HEK293T (cell line): ENCODE measurements at regions not wholly inside any gene's neighbourhood (a gene's known extent, or its start where the extent isn't known, plus 50 kb on each side); places are given as distances from the start of the nearest gene placed in this dataset.

ENCODE experiments used
- ARNT ChIP-seq: fragments of 450-650 bp; IDR thresholded peaks from 2 replicates; pipeline ENCODE4 v1.6.1; 2017; ENCODE audit warnings: mild to moderate bottlenecking
- BHLHE40 ChIP-seq: fragments of 450-650 bp; IDR thresholded peaks from 2 replicates; pipeline ENCODE4 v1.6.1; 2016; ENCODE audit warnings: mild to moderate bottlenecking, moderate library complexity, borderline replicate concordance
- FOXA1 ChIP-seq: fragments of 450-650 bp; IDR thresholded peaks from 2 replicates; pipeline ENCODE4 v1.6.1; 2016; ENCODE audit warnings: mild to moderate bottlenecking
- FOXK2 ChIP-seq: fragments of 450-650 bp; IDR thresholded peaks from 2 replicates; pipeline ENCODE4 v1.6.1; 2016; ENCODE audit warnings: mild to moderate bottlenecking
- FOXM1 ChIP-seq: fragments of 450-650 bp; IDR thresholded peaks from 2 replicates; pipeline ENCODE4 v1.6.1; 2017; ENCODE audit warnings: mild to moderate bottlenecking, borderline replicate concordance
- HDGF ChIP-seq: fragments of 450-650 bp; IDR thresholded peaks from 2 replicates; pipeline ENCODE4 v1.6.1; 2017; ENCODE audit warnings: antibody characterized with exemption, borderline replicate concordance
- L3MBTL2 ChIP-seq: fragments of 450-650 bp; conservative IDR thresholded peaks from 2 replicates; pipeline ENCODE4 v1.6.1; 2016; ENCODE audit warnings: mild to moderate bottlenecking
- LEF1 ChIP-seq: fragments of 450-650 bp; IDR thresholded peaks from 2 replicates; pipeline ENCODE4 v1.6.1; 2017; ENCODE audit warnings: mild to moderate bottlenecking, borderline replicate concordance
- NFRKB ChIP-seq: fragments of 450-650 bp; IDR thresholded peaks from 2 replicates; pipeline ENCODE4 v1.6.1; 2016; ENCODE audit warnings: mild to moderate bottlenecking, moderate library complexity
- SP1 ChIP-seq: fragments of 450-650 bp; IDR thresholded peaks from 2 replicates; pipeline ENCODE4 v1.6.1; 2017
- SUZ12 ChIP-seq: fragments of 450-650 bp; IDR thresholded peaks from 2 replicates; pipeline ENCODE4 v1.6.1; 2016; ENCODE audit warnings: mild to moderate bottlenecking
- TF ChIP-seq, protein P1 (sequence below): fragments of 450-650 bp; IDR thresholded peaks from 2 replicates; pipeline ENCODE4 v1.6.1; 2016

DNA sequence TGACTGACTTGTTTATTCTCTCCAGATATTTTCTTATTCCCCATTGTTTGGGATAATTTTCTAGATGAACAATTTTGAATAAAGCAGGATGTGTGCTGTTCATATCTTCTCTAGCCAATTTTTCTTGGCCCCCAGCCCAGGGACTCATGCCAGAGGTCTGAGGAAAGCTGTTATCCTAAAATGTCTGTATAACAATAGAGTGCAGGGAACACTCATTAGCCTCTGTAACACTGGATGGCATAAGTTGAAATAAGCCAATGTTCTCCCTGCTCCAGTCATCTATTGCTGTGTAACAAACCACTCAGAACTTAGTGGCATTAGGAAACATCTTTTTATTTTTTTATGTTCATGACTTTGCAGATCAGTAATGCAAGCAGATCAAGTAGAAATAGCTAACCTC lies 121.7 kb upstream of the TRIM24 start:
- TF ChIP-seq FOXK2 (no peak), L3MBTL2 (no peak), HDGF (no peak), BHLHE40 (no peak), LEF1 (no peak), NFRKB (no peak), SUZ12 (no peak), SP1 (no peak), FOXM1 (no peak), ARNT (no peak), FOXA1 (no peak)
- TF ChIP-seq, protein P1, sequence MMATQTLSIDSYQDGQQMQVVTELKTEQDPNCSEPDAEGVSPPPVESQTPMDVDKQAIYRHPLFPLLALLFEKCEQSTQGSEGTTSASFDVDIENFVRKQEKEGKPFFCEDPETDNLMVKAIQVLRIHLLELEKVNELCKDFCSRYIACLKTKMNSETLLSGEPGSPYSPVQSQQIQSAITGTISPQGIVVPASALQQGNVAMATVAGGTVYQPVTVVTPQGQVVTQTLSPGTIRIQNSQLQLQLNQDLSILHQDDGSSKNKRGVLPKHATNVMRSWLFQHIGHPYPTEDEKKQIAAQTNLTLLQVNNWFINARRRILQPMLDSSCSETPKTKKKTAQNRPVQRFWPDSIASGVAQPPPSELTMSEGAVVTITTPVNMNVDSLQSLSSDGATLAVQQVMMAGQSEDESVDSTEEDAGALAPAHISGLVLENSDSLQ = no peak
